HG02970 (cell line): ENCODE measurements at regions not wholly inside any gene's neighbourhood (a gene's known extent, or its start where the extent isn't known, plus 50 kb on each side); places are given as distances from the start of the nearest gene placed in this dataset.
"Not testable (repeated sequence)": the region's sequence is repeated elsewhere in the genome, so short reads cannot be mapped to it uniquely, and the experiment has no call there.

Source experiments
- ATAC-seq: cut with Tn5 transposase; IDR thresholded peaks from one replicate; pipeline ENCODE4 v1.9.1; 2021; ENCODE audit warnings: mild to moderate bottlenecking, moderate library complexity, moderate number of reproducible peaks; ENCODE audit not compliant: unreplicated experiment, low FRiP score

DNA sequence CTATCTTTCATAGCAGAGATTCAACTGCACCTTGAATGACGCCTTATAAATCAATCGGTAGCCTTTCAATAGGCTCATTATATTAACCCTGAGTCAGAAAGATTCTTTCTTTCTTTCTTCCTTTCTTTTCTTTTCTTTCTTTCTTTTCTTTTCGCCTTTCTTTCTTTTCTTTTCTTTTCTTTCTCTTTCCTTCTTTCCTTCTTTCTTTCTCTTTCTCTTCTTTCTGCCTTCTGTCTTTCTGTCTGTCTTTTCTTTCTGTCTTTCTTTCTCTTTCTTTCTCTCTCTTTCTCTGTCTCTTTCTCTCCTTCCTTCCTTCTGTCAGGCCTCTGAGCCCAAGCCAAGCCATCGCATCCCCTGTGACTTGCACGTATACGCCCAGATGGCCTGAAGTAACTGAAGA lies 86.0 kb upstream of the CLINT1 start:
- no peak for ATAC-seq

DNA sequence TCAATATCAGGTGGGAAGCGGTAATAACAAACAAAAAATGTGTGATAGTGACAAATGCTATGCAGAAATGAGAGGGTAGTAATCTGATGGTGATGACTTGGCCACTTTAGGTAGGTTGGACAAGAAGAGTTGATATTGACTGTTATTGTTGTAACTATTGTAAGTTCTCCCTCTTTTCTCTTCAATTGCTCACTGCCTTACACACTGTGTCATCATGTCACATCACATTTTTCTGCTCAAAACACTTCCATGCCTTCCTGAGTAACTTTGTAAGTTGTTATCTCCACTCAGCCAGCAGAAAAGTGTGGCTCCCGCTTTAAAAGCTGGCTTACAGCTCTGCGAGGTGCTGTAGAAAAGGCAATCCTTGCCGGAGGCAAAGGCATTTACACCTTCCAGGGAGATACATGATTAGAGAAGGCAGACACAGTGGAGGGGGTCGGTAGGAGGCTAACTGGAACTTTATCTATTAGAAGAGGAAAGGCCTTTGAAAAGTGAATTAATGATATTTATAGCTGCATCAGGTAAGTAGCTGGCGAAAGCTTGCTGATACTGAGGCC lies 85.2 kb upstream of the CLINT1 start:
- ATAC-seq, result no peak

DNA sequence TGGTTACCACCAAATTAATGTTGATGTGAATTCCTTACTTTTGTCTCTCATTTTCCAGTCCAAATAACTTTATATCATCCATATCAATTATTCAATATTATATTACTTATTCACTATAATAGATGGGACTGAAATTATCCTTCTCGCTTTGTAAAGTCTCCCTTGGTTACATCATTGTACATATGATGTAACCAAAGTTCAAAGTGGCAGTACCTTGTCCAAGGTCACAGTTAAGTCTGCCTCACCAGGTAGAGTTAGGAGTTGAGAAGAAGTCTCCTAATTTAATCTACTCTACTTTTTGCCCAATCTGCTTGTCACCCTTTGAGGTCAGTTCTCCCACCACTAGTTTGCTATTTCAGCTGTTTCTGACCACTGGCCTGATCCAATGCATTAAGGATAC lies 83.7 kb upstream of the CLINT1 start:
- ATAC-seq, result no peak

DNA sequence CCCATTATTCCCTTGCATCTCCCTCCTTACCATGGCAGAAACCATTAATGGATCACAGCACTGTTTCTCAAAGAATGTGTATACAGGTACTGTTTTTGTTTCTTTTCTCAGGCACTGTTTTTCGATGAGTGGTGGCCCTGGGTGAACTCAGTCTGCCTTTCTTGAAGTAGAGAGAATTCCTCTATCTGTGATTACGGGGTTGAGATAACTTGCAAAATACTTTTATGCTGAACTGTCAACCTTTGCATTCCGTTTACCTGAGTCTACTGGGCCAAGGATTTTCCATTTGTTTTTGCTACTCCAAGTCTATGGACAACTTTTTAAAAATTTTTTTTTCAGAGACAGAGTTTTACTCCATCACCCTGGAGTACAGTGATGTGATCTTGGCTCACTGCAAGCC lies 82.7 kb upstream of the CLINT1 start:
- ATAC-seq, result no peak

DNA sequence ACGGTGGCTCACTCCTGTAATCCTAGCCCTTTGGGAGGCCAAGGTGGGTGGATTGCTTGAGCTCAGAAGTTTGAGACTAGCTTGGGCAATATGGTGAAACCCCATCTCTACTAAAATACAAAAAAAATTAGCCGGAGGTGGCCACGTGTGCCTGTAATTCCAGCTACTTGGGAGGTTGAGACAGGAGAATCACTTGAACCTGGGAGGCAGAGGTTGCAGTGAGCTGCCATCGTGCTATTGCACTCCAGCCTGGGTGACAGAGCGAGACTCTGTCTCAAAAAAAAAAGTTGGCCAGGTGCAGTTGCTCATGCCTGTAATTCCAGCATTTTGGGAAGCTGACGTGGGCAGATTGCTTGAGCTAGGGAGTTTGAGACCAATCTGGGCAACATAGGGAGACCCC lies 79.2 kb upstream of the CLINT1 start:
- not testable (repeated sequence) for ATAC-seq

DNA sequence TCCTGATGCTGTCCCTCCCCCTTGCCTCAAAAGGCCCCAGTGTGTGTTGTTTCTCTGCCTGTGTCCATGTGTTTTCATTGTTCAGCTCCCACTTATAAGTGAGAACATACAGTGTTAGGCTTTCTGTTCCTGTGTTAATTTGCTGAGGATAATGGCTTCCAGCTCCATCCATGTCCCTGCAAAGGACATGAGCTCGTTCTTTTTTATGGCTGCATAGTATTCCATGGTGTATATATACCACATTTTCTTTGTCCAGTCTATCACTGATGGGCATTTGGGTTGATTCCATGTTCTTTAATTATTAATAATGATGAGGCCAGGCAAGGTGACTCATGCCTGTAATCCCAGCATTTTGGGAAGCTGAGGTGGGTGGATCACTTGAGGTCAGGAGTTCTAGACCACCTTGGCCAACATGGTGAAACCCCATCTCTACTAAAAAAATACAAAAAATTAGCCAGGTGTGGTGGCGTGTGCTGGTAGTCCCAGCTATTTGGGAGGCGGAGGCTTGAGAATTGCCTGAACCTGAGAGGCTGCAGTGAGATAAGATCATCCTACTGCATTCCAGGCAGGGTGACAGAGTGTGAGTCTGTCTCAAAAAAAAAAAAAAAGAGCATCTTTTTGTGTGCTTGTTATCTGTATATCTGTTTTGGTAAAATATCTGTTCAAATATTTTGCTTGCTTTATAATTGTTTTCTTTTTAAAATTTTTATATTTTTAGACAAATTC lies 78.0 kb upstream of the CLINT1 start:
- ATAC-seq, result not testable (repeated sequence)

DNA sequence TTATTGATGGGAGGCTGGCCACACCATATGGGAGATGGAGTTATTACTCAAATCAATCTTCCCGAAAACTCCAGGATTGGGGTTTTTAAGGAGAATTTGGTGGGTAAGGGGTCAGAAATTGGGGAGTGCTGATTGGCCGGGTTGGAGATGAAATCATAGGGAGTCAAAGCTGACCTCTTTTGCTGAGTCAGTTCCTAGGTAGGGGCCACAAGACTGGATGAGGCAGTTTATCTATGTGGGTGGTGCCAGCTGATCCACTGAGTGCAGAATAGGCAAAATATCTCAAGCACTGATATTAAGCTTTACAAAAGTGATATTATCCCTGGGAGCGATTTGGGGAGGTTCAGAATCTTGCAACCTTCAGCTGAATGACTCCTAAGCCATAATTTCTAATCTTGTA lies 75.7 kb upstream of the CLINT1 start:
- ATAC-seq, result no peak

DNA sequence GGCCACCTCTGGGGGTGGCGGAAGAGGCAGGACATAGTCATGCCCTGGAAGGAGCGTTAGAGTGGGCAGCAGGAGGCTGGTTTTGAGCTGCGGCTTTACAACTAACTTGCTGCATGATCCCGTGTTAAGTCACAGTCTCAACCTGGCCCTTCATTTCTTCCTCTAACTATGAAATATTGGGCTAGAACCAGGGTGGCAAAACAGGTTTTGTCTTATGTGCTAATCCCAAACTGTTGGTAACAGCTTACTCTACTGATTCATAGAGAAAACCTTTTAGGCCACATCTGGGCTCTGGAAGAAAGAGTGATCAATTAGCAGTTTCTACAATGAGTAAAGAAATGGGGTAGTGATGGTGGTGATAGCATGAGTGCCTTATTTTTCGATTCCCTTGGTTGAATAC lies 74.1 kb upstream of the CLINT1 start:
- ATAC-seq, result no peak

DNA sequence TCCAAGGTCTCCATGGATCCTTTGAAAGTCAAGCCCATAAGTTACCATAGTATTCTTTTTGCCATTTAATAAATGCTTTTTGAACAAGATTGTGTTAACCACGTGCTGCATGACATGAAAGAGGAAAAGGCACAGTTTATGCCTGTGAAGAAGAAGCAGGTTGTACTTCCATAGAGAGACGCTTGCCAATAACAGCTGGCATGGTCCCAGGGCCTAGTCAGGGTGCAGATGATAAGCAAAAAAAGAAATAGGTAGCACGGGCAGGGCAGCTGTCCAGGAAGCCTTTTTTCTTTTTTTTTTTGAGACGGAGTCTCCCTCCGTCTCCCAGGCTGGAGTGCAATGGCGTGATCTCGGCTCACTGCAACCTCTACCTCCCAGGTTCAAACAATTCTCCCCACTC lies 71.8 kb upstream of the CLINT1 start:
- no peak for ATAC-seq

DNA sequence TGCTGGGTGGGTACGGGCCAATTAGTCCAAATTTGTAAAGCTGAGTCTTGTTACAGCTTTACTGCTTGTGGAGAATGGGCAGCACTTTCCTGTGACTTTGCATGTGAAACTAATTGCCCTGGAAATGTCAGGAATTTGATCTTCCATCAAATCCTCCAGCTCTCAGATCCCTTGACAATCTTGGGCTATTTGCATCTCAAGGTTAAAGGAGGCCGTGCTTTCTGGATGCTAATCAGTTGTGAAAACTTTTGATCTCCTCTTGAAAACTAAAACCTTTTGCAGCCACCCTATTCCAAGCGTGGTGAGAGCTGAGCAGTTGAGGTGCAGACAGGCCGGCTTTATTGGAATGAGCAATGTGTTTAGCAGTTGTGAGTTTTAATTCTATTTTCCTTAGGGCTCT lies 68.0 kb upstream of the CLINT1 start:
- ATAC-seq, result no peak

DNA sequence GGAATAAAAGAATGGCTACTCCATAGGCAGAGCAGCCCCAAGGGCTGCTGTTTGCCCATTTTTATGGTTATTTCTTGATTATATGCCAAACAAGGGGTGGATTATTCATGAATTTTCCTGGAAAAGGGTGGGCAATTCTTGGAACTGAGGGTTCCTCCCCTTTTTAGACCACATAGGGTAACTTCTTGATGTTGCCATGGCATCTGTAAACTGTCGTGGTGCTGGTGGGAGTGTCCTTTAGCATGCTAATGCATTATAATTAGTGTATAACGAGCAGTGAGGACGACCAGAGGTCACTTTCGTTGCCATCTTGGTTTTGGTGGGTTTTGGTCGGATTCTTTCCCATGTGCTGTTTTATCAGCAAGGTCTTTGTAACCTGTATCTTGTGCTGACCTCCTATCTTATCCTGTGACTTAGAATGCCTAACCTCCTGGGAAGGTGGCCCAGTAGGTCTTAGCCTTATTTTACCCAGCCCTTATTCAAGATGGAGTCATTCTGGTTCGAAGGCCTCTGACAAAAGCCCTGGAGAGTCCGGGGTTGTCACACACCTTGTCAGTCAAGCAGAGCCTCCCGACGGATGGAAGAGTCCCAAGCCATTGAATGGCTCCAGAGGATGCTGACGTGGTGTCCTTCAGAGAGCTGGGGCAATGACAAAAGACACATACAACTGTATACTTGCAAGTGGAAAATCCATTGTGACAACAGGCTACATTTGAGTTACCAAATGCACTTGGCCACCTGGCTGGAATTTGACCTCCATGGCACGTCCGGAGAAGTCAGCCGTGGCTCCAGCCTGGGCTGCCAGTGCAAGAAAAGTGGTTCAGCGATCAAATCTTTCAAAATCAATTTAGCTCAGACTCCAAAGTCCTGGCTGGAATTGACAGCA lies 67.1 kb upstream of the CLINT1 start:
- no peak for ATAC-seq

DNA sequence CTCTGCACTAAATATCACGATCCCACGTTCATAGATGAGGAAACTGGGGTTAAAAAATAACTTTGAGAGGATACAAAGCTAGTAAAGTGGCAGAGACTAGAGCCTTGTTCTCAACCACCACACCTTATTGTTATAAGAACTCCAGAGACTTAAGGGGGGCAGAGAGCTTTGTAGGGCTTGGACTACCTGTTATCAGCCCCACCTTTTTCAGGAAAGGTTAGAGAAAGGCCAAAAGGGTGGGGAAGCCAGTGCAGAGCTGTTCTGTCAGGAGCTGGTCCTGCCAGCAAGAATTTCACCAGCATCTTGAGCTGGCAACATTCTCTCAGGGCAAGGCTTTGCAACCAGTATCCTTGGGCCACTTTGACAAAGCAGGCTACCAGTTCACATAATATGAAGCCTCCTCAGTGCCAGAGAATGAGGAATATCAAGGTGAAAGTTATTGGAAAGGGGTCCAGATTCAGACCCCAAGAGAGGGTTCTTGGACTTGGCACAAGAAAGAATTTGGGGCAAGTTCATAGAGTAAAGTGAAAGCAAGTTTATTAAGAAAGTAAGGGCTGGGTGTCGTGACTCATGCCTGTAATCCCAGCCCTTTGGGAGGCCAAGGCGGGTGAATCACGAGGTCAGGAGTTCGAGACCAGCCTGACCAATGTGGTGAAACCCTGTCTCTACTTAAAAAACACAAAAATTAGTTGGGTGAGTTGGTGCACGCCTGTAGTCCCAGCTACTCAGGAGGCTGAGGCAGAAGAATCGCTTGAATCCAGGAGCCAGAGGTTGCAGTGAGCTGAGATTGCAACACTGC lies 66.2 kb upstream of the CLINT1 start:
- ATAC-seq, result no peak

DNA sequence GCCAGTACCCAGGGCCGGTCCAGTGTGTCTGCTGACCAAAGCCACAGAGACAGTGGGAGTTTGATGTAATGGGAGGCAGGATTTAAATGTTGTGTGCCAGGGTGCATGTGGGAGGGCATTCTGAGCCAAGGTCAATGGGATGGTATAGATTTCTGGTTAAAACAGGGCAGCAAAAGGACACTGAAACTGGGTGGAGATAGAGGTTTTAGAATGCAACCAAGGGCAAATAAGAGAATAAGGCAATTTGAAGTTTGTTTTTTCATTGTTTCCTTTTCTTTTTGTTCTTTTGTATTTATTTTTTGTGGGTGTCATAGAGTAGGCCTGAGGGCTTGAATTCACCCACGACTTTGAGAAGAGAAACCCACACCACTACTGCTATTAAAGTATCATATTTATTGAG lies 65.5 kb upstream of the CLINT1 start:
- no peak for ATAC-seq

DNA sequence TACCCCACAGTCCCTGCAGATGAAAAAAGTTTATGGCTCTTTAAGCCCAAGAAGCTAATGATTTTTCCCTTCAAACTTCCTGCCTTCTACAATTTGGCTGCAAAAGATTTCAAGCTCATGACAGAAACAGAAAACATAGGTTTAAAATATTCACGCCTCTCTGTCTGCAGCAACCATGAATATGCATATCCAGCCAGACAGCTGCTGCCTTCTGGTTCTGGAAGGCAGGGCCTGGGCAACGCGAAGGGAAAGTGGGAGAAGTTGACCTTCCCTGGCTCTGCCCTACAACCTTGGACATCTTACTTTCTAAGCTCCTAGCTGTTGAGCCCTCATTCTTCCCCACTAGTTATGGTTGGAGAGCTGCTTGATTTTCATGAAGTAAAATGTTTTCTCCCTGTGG lies 64.8 kb upstream of the CLINT1 start:
- ATAC-seq, result no peak

DNA sequence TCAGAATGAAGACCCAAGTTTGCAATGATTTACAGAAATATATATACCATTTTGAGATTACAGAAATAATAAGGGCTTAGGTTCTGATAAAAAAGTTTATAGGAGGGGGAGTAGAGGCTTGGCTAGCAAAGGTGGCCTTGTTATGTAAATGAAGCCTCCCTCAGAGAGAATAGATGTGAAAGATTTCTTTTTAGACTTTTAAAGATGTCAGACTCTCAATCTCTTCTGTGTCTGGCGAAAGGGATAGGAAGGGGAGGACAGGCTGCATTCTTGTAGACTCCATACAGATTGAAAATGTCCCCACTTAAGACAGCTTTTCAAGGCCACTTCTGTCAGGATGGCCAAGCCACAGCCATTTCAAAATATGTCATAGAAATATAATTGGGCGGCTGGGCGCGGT lies 63.1 kb upstream of the CLINT1 start:
- ATAC-seq, result no peak

DNA sequence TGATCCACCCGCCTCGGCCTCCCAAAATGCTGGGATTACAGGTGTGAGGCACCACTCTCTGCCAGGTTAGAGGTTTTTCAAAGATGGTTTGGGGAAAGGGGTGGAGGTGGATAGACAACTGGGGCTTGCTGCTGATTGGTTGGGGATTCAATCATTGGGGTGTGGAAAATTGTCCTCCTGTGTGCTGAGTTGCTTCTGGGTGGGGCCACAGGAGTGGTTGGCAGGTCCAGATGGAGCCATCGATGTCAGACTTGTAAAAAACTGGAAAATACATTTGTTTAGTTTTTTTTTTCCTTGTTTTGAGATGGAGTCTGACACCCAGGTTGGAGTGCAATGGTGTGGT lies 61.9 kb upstream of the CLINT1 start:
- no peak for ATAC-seq

DNA sequence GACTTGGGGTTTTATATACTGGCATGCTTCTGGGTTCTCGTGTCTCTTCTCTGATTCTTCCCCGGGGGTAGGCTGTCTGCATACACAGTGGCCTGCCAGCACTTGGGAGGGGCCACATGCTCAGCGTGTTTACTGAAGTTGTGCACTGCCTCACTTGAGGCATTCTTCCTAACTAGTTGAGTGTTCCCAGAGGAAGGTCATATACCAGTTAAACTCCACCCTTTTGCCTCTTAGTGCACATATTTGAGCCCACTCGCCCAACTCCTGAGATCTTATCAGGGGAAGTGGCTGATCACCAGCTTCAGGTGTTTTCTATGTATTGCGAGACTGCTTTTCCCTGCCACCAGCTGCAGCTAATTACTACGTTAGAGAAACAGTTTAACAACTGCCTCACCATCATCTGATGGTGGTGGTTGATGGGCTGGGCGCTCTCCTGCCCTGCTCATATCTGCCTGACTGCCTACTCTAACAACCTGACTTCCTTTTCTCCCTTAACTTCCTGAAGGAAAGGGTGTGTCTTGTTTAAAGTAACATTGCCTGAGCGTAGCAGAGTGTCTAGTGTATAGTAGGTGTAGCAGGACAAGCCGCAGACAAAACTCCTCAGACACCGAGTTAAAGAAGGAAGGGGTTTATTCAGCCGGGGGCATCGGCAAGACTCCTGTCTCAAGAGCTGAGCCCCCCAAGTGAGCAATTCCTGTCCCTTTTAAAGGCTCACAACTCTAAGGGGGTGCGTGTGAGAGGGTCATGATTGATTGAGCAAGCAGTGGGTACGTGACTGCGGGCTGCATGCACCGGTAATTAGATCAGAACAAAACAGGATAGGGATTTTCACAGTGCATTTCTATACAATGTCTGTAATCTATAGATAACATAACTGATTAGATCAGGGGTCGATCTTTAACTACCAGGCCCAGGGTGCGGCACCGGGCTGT lies 60.1 kb upstream of the CLINT1 start:
- no peak for ATAC-seq

DNA sequence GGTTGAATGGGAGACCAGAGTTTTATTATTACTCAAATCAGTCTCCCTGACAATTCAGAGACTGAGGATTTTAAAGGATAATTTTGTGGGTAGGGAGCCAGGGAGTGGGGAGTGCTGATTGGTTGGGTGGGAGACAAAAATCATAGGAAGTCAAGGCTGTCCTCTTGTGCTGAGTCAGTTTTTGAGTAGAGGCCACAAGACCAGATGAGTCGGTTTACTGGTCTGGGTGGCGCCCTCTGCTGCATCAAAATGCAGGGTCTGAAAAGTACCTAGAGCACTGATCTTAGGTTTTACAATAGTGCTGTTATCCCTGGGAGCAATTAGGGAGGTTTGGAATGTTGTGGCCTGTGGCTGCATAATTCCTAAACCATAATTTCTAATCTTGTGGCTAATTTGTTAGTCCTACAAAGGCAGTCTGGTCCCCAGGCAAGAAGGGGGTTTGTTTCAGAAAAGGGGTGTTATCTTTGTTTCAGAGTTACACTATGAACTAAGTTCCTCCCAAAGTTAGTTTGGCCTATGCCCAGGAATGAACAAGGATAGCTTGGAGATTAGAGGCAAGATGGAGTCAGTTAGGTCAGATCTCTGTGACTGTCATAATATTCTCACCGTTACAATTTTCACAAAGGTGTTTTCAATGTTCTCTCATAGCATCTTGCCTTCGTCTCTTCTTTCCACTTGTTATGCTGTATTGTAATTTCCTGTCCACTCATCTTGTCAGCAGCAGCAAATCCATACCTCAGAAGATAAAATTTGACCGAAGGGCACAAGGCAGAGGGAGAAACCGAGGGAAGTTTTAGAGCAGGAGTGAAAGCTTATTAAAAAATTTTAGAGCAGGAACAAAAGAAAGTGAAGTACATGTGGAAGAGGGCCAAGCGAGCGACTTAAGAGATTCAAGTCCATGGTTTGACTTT lies 59.2 kb upstream of the CLINT1 start:
- ATAC-seq, result no peak

DNA sequence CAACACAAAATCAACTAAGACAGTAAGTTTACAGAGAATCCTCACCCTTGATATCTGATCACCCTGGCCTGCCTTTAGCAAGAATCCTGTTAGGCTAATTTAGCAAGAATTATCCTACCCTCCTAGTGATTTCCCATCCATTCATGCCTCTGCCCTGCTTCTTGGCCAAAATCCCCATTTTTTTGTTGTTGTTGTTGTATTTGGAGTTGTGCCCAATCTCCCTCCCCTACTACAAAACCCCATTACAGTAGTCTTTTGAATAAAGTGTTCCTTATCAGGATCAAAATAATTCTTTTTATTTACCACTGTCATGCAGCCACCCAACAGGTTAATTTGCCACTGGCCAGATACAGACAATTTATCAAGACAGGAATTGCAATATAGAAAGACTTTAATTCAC lies 58.5 kb upstream of the CLINT1 start:
- ATAC-seq, result no peak
